Fibroblast of mammary gland (primary cell): ENCODE measurements at regions not wholly inside any gene's neighbourhood (a gene's known extent, or its start where the extent isn't known, plus 50 kb on each side); places are given as distances from the start of the nearest gene placed in this dataset.

Experiments used
- DNase-seq: peaks from one replicate; pipeline ENCODE4 v3.0.0-alpha.2; 2010; ENCODE audit warnings: low read depth
- H3K4me3 ChIP-seq: 2 replicates; pipeline ENCODE4 v1.5.1; 2011; ENCODE audit warnings: low read depth, mild to moderate bottlenecking, low read length, moderate library complexity; ENCODE audit not compliant: control insufficient read depth
- CTCF ChIP-seq: conservative IDR thresholded peaks from 2 replicates; pipeline ENCODE4 v1.5.1; 2011; ENCODE audit warnings: low read depth, low read length, inconsistent platforms; ENCODE audit not compliant: control insufficient read depth, insufficient read depth

- no peak for DNase-seq
- no peak overlapping the region for H3K4me3 ChIP-seq
- no peak for TF ChIP-seq CTCF
Observed at GRCh38 chr5:2981035-2981434, 229.6 kb upstream of the IRX2 start.

- no peak overlapping the region for H3K4me3 ChIP-seq
- no peak for DNase-seq
- TF ChIP-seq CTCF = no peak
Observed at GRCh38 chr5:2960294-2960693, 208.8 kb upstream of the IRX2 start.

GRCh38 chr5:2958976-2959375 lies 207.5 kb upstream of the IRX2 start:
- no peak for DNase-seq
- no peak for TF ChIP-seq CTCF
- H3K4me3 ChIP-seq = no peak overlapping the region

- TF ChIP-seq CTCF = no peak
- H3K4me3 ChIP-seq = no peak overlapping the region
- no peak for DNase-seq
Observed at GRCh38 chr5:2948875-2949274, 197.4 kb upstream of the IRX2 start.

- no peak overlapping the region for H3K4me3 ChIP-seq
- no peak for TF ChIP-seq CTCF
- no peak for DNase-seq
Observed at GRCh38 chr5:2946315-2946714, 194.8 kb upstream of the IRX2 start.

GRCh38 chr5:2936413-2936812 lies 184.9 kb upstream of the IRX2 start:
- TF ChIP-seq CTCF = no peak
- DNase-seq = no peak
- no peak overlapping the region for H3K4me3 ChIP-seq

- no peak for TF ChIP-seq CTCF
- no peak overlapping the region for H3K4me3 ChIP-seq
- no peak for DNase-seq
Observed at GRCh38 chr5:2929779-2930178, 178.3 kb upstream of the IRX2 start.
